BE2C (cell line): ENCODE measurements at regions not wholly inside any gene's neighbourhood (a gene's known extent, or its start where the extent isn't known, plus 50 kb on each side); places are given as distances from the start of the nearest gene placed in this dataset.

Experiments used
- DNase-seq: peaks from one replicate; pipeline ENCODE4 v3.0.0-alpha.2; 2020
- H3K27me3 ChIP-seq: fragments of 250-450 bp; sonication (Bioruptor Pico); 2 replicates; pipeline ENCODE4 v1.5.1; 2020; ENCODE audit warnings: mild to moderate bottlenecking
- H3K36me3 ChIP-seq: fragments of 250-450 bp; sonication (Bioruptor Pico); 2 replicates; pipeline ENCODE4 v1.5.1; 2020; ENCODE audit warnings: mild to moderate bottlenecking
- H3K4me1 ChIP-seq: fragments of 250-450 bp; sonication (Bioruptor Pico); 2 replicates; pipeline ENCODE4 v1.5.1; 2020
- H3K4me3 ChIP-seq: 2 replicates; pipeline ENCODE4 v1.5.1; 2011; ENCODE audit warnings: low read depth, low read length
- H3K9me3 ChIP-seq: fragments of 250-450 bp; sonication (Bioruptor Pico); 2 replicates; pipeline ENCODE4 v1.5.1; 2020
- TF ChIP-seq, protein P1 (sequence below): IDR thresholded peaks from 2 replicates; pipeline ENCODE4 v1.5.1; 2012; ENCODE audit warnings: mild to moderate bottlenecking, low read depth, low read length

DNA sequence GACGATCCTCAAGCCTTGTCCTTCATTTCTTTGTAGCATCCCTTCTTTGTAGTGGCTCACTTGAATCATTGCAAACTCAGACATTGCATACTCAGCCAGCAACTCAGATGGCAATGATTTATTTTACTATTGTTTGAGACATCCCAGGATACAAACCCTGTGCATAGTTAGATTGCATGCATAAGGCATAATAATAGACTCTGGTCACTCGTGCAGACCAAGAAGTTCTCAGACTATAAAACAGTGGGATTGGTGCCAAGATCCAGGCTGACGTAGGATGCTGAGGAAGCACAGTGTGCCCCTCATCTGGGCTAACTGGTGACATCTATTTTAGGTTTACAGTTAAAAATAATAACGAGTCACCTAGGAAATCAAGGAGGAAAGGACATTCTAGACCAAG is 142.3 kb downstream of the PMP22 start:
- TF ChIP-seq, protein P1, sequence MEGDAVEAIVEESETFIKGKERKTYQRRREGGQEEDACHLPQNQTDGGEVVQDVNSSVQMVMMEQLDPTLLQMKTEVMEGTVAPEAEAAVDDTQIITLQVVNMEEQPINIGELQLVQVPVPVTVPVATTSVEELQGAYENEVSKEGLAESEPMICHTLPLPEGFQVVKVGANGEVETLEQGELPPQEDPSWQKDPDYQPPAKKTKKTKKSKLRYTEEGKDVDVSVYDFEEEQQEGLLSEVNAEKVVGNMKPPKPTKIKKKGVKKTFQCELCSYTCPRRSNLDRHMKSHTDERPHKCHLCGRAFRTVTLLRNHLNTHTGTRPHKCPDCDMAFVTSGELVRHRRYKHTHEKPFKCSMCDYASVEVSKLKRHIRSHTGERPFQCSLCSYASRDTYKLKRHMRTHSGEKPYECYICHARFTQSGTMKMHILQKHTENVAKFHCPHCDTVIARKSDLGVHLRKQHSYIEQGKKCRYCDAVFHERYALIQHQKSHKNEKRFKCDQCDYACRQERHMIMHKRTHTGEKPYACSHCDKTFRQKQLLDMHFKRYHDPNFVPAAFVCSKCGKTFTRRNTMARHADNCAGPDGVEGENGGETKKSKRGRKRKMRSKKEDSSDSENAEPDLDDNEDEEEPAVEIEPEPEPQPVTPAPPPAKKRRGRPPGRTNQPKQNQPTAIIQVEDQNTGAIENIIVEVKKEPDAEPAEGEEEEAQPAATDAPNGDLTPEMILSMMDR: no peak

DNA sequence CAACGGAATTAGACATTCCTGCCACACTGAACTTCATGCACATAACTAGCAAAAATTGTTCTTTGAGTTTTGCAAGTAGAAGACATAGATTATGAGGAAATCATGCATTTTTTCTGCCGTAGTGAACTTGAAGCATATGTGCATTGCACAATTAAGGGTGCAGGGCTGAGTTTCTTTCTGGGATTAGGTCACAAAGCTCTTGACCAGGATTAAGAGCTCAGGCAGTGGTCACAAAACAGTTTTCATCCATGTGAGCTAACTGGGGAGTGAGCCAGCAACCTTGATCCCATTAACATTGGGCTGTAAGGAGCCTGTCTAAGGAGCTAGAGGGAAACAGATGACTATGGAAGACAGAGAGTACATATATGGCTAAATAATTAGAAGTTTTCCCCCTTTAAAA is 143.7 kb downstream of the PMP22 start:
- Histone ChIP-seq H3K4me1 (no peaks in the 10 kb centered on the region), H3K27me3 (no peaks in the 10 kb centered on the region), H3K36me3 (no peaks in the 10 kb centered on the region), H3K9me3 (no peaks in the 10 kb centered on the region), H3K4me3 (no peak overlapping the region)
- DNase-seq: no peak
- TF ChIP-seq, protein P1: no peak

More for the DNA sequence above, 142.3 kb downstream of the PMP22 start:
- no peak for DNase-seq
- Histone ChIP-seq H3K9me3 (no peaks in the 10 kb centered on the region), H3K27me3 (no peaks in the 10 kb centered on the region), H3K36me3 (no peaks in the 10 kb centered on the region), H3K4me1 (no peaks in the 10 kb centered on the region), H3K4me3 (no peak overlapping the region)

DNA sequence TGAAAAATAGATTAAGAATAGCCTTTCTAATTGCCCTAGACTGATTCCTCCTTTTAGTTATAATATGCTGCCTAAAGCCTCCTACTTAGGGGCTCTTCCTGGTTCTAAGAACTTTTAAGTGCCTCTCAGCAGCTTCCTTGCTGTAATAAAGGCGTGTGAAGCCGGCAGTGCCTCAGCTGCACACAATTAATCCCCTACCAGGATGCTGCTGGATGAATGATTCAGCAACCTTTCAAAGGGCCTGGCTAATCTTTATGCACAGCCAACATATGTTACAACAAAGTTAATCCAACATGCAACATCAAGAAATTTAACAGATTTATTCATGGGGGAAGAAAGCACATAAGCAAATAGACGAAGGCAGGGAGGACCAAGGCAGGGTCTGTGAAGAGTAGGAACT is 145.2 kb downstream of the PMP22 start:
- DNase-seq: no peak
- Histone ChIP-seq H3K36me3 (no peaks in the 10 kb centered on the region), H3K27me3 (no peaks in the 10 kb centered on the region), H3K9me3 (no peaks in the 10 kb centered on the region), H3K4me1 (no peaks in the 10 kb centered on the region), H3K4me3 (no peak overlapping the region)
- TF ChIP-seq, protein P1: no peak

DNA sequence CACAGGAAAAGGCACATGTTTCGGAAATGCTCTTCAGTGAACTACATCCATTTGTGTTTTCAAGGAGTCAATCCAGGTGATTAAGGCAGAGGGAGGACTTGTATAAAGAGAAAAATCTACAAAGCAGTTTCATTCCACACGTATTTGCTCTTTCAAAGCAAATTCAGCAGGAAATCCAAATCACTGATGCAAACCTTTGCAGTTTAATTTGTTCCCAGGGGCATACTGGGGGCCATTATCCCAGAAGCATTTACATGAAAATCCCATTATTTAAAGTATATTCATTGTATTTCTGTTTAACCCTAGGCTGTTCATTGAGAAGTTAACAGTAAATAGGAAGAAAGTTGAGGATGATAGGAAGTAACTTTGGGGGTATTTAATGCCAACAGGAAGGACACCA is 147.9 kb downstream of the PMP22 start:
- H3K27me3 ChIP-seq: no peaks in the 10 kb centered on the region
- no peaks in the 10 kb centered on the region for H3K36me3 ChIP-seq
- H3K4me3 ChIP-seq: no peak overlapping the region
- TF ChIP-seq, protein P1: no peak
- H3K4me1 ChIP-seq: no peaks in the 10 kb centered on the region
- no peaks in the 10 kb centered on the region for H3K9me3 ChIP-seq
- DNase-seq: no peak

DNA sequence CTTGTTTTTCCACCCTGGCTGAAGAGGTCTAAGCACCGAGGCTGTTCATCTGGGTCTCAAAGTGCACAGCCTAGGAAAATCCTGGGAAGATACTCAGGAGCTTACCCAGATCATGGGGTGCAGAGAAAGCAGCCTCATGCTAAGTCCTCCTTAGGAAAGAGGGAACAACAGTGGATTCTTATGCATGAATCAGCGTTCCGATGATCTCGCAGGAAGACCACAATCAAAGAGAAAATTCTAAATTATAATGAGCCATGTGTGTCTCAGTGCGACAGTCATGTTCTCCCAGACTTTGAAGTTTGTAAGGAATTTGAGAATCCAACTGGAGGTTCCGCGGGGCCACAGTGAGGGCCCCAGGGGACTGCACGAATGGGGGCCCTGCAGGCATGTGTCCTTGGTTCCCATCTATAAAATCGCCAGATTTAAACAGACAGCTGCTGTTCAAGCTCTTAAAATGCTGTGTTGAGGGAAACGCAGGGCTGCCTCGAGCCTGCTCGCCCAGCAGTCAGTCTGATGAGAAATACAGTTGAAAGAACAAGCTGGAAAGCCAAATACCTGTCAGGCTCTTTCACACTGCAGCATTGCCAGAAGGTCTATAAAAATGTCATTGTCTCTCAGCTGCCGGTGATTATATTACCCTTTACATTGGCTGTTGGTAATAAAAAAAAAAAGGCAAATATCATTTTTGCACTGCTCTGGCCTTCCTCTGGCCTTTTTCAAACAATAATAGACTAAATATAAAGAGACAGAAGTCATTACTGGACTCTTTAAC is 152.1 kb downstream of the PMP22 start:
- H3K27me3 ChIP-seq: no peaks in the 10 kb centered on the region

DNA sequence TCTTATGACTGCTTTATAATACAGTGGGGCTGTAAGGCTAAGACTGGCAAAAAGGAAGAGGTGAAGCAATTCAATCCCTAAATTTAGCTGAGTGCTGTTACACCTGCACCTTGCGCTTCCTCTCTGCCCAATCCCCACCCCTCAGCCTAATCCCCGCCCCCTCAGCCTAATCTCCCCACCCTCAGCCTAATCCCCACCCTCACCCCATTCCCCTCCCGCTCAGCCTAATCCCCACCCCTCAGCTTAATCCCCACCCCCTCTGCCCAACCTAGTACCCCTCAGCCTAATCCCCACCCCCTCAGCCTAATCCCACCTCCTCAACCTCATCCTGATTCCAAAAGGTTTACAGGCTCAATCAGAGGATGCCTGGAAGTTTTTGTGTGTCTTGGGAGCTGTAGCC is 155.5 kb downstream of the PMP22 start:
- TF ChIP-seq, protein P1: no peak
- Histone ChIP-seq H3K4me3 (no peak overlapping the region), H3K27me3 (no peaks in the 10 kb centered on the region)

More for the DNA sequence above, 152.1 kb downstream of the PMP22 start:
- no peaks in the 10 kb centered on the region for H3K9me3 ChIP-seq
- no peak for DNase-seq
- no peak overlapping the region for H3K4me3 ChIP-seq
- H3K4me1 ChIP-seq: no peaks in the 10 kb centered on the region
- TF ChIP-seq, protein P1: no peak
- H3K36me3 ChIP-seq: no peaks in the 10 kb centered on the region

More for the DNA sequence above, 155.5 kb downstream of the PMP22 start:
- H3K9me3 ChIP-seq: no peaks in the 10 kb centered on the region
- DNase-seq: no peak
- H3K36me3 ChIP-seq: no peaks in the 10 kb centered on the region
- no peaks in the 10 kb centered on the region for H3K4me1 ChIP-seq
